Daoy (cell line): ENCODE measurements at regions not wholly inside any gene's neighbourhood (a gene's known extent, or its start where the extent isn't known, plus 50 kb on each side); places are given as distances from the start of the nearest gene placed in this dataset.

Source experiments
- DNase-seq: peaks from one replicate; pipeline ENCODE4 v3.0.0-alpha.2; 2015; ENCODE audit warnings: low read depth

DNA sequence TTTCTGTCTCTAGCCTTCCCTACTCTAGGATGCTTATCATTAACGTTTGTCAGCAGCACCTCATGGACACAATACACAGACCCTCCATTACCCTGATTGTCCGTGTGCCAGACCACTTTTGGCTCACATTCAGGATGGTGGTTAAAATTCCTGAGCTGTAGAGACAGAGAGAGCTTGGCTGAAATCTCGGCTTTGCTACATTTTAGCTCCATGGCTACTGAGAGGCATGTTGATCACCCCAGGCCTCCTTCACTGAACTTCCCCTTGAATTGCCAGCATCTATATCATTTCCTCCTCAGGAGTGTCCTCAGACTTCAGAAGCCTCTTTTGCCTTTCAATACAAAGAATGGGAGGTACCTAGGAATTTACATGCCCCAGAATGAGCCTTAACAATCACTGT, 104.7 kb upstream of the ISL1 start:
- no peak for DNase-seq

GRCh38 chr5:51279983-51280706, 103.1 kb upstream of the ISL1 start:
- DNase-seq: no peak

DNA sequence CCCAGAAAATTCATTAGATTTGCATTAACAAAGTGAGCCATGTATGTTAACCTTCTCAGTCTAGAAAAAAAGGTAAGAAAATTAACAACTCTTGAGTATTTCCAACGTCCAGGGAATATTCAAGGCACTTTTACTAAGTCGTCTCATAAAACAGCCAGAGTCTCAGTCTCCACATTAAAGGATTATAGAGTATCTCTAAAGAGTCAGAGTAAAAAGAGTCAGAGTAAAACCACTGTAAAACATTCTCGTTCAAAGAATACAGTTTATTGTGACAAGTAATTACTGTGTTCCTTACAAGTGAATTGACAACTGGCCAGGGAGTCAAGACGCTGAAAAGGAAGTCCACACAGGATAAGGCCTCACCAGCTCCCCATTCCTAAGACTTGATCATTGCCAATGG, 97.2 kb upstream of the ISL1 start:
- no peak for DNase-seq

GRCh38 chr5:51302343-51302742, 80.9 kb upstream of the ISL1 start:
- DNase-seq: no peak

DNA sequence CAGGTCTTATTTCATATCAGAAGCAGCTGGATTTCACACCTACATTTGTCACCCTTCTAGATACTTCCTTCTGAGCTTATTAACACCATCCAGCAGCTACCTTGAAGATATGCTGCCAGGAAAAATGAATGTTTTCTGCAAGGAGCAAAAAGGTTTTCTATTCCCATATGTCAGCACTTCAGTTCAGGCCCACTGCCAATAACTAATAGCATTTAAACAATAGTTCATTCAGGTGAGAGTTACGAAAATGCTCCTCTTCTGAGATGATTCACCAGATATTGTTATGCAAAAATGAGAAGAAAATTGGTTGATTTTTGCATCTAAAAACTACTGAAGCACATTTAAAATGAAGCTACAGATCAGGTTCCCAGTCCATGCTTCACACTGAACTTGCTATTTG, 56.4 kb upstream of the ISL1 start:
- no peak for DNase-seq
